ENCODE measurements at regions not wholly inside any gene's neighbourhood (a gene's known extent, or its start where the extent isn't known, plus 50 kb on each side); places are given as distances from the start of the nearest gene placed in this dataset.

DNA sequence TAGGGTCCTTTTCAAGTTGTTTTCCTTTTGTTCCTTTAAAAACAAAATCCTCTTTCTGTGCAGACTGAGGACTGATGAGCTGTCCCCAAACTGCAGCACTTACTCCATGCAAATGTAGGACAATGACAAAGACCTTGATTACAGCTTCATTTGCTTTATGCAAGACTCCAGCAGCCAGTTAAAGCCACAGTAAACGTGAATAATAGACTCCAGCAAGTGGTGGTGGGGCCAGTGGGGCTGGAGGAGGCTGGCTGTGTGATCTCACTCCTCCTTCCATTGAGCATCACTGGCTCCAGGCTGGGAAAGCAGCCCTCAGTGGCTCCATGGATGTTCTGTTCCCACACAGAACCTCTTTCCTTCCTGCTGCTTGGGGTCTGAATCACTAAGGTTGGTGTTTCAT lies 306.0 kb upstream of the CELF4 start:
- no peaks in the 10 kb centered on the region for H3K27me3 ChIP-seq (ENCODE audit: low read length)
- H3K9me3 ChIP-seq (ENCODE audit: low read length) = no peaks in the 10 kb centered on the region
- no peak overlapping the region for H3K9ac ChIP-seq (ENCODE audit: low read length)
- no peaks in the 10 kb centered on the region for H4K20me1 ChIP-seq (ENCODE audit: low read length)
- ChIA-PET CTCF (no interaction called here), POLR2A (ENCODE audit: unreplicated experiment) (no interaction called here)
- ATAC-seq (no peak), DNase-seq (no peak)
- intact Hi-C loops (cut with micrococcal nuclease) = no loop called here
- no peaks in the 10 kb centered on the region for H3K4me1 ChIP-seq (ENCODE audit: insufficient read depth, low read length)
- H3K27ac ChIP-seq (ENCODE audit: low read length) = no peak overlapping the region
- H3K36me3 ChIP-seq (ENCODE audit: low read depth, low read length) = no peaks in the 10 kb centered on the region
- no TSS peak for BruUV-seq (replicated peaks)
- TF ChIP-seq, protein P1, sequence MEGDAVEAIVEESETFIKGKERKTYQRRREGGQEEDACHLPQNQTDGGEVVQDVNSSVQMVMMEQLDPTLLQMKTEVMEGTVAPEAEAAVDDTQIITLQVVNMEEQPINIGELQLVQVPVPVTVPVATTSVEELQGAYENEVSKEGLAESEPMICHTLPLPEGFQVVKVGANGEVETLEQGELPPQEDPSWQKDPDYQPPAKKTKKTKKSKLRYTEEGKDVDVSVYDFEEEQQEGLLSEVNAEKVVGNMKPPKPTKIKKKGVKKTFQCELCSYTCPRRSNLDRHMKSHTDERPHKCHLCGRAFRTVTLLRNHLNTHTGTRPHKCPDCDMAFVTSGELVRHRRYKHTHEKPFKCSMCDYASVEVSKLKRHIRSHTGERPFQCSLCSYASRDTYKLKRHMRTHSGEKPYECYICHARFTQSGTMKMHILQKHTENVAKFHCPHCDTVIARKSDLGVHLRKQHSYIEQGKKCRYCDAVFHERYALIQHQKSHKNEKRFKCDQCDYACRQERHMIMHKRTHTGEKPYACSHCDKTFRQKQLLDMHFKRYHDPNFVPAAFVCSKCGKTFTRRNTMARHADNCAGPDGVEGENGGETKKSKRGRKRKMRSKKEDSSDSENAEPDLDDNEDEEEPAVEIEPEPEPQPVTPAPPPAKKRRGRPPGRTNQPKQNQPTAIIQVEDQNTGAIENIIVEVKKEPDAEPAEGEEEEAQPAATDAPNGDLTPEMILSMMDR (conservative IDR thresholded peaks at IDR 0.05; ENCODE audit: low read depth, low read length) = no peak
- TF ChIP-seq EZH2phosphoT487 (IDR thresholded peaks at IDR 0.05; ENCODE audit: borderline replicate concordance, low read length) = no peak
- TF ChIP-seq EZH2 (IDR thresholded peaks at IDR 0.05; ENCODE audit: low read length, unreplicated experiment) = no peak
- no peaks in the 10 kb centered on the region for H3K79me2 ChIP-seq (ENCODE audit: low read length)
- H3F3A ChIP-seq (ENCODE audit: low read length, unreplicated experiment) = no peaks in the 10 kb centered on the region
- H3K4me2 ChIP-seq (ENCODE audit: low read length) = no peak overlapping the region
- no peak overlapping the region for H2AFZ ChIP-seq (ENCODE audit: low read length)
- H3K9me2 ChIP-seq (replicated peaks; ENCODE audit: low read length) = no peaks in the 10 kb centered on the region
- no peak overlapping the region for H3K4me3 ChIP-seq (ENCODE audit: low read length)

DNA sequence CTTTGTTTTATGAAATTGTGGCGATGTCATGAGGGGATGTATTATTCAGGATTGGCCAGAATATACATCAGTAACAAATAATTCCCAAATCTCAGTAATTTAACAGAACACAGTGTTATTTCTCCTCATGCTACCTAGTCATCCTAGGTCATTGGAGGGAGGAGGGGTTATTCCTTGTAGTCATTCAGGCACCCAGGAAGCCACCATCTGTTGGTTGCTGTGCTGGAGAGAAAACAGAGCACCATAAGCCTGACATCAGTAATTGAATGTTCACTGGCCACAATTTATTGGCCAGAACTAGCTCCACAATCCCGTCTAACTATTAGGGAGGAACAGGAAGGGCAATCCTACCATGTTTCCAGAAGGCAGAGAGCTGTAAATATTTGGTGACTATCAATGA lies 303.5 kb upstream of the CELF4 start:
- no peaks in the 10 kb centered on the region for H3F3A ChIP-seq (ENCODE audit: low read length, unreplicated experiment)
- intact Hi-C loops (cut with micrococcal nuclease) = no loop called here
- no peaks in the 10 kb centered on the region for H3K9me2 ChIP-seq (replicated peaks; ENCODE audit: low read length)
- DNase-seq (no peak), ATAC-seq (no peak)
- no TSS peak for BruUV-seq (replicated peaks)
- TF ChIP-seq EZH2phosphoT487 (IDR thresholded peaks at IDR 0.05; ENCODE audit: borderline replicate concordance, low read length) = no peak
- TF ChIP-seq, protein P1 (conservative IDR thresholded peaks at IDR 0.05; ENCODE audit: low read depth, low read length) = no peak
- TF ChIP-seq EZH2 (IDR thresholded peaks at IDR 0.05; ENCODE audit: low read length, unreplicated experiment) = no peak
- no peaks in the 10 kb centered on the region for H3K9me3 ChIP-seq (ENCODE audit: low read length)
- H3K4me1 ChIP-seq (ENCODE audit: insufficient read depth, low read length) = no peaks in the 10 kb centered on the region
- no peaks in the 10 kb centered on the region for H4K20me1 ChIP-seq (ENCODE audit: low read length)
- ChIA-PET CTCF (no interaction called here), POLR2A (ENCODE audit: unreplicated experiment) (no interaction called here)
- no peak overlapping the region for H3K4me2 ChIP-seq (ENCODE audit: low read length)
- no peak overlapping the region for H2AFZ ChIP-seq (ENCODE audit: low read length)
- no peak overlapping the region for H3K27ac ChIP-seq (ENCODE audit: low read length)
- no peak overlapping the region for H3K9ac ChIP-seq (ENCODE audit: low read length)
- no peaks in the 10 kb centered on the region for H3K79me2 ChIP-seq (ENCODE audit: low read length)
- H3K4me3 ChIP-seq (ENCODE audit: low read length) = no peak overlapping the region
- H3K36me3 ChIP-seq (ENCODE audit: low read depth, low read length) = no peaks in the 10 kb centered on the region
- no peaks in the 10 kb centered on the region for H3K27me3 ChIP-seq (ENCODE audit: low read length)

DNA sequence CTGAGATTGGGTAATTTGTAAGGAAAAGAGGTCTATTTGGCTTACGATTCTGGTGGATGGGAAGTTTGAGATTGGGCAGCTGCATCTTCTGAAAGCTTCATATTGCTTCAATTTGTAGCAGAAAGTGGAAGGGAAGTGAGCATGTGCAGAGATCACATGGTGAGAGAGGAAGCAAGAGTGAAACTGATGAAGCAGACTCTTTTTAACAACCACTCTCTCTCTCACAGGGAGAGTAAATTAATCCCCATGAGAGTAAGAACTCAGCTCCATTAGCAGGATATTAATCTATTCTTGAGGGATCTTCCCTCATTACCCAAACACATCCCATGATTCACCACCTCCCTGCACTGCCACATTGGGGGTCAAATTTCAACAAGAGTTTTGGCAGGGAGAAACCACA lies 298.5 kb upstream of the CELF4 start:
- intact Hi-C loops (cut with micrococcal nuclease) = no loop called here
- H3K4me3 ChIP-seq (ENCODE audit: low read length) = no peak overlapping the region
- ATAC-seq = no peak
- no peak overlapping the region for H2AFZ ChIP-seq (ENCODE audit: low read length)
- H3K27ac ChIP-seq (ENCODE audit: low read length) = no peak overlapping the region
- no peak for DNase-seq
- H3K9ac ChIP-seq (ENCODE audit: low read length) = no peak overlapping the region
- ChIA-PET CTCF (no interaction called here), POLR2A (ENCODE audit: unreplicated experiment) (no interaction called here)
- H3K9me2 ChIP-seq (replicated peaks; ENCODE audit: low read length) = no peaks in the 10 kb centered on the region
- TF ChIP-seq EZH2 (IDR thresholded peaks at IDR 0.05; ENCODE audit: low read length, unreplicated experiment) = no peak
- TF ChIP-seq, protein P1 (conservative IDR thresholded peaks at IDR 0.05; ENCODE audit: low read depth, low read length) = no peak
- no peak for TF ChIP-seq EZH2phosphoT487 (IDR thresholded peaks at IDR 0.05; ENCODE audit: borderline replicate concordance, low read length)
- no TSS peak for BruUV-seq (replicated peaks)
- no peaks in the 10 kb centered on the region for H3K36me3 ChIP-seq (ENCODE audit: low read depth, low read length)
- H3K4me1 ChIP-seq (ENCODE audit: insufficient read depth, low read length) = no peaks in the 10 kb centered on the region
- H3K27me3 ChIP-seq (ENCODE audit: low read length) = no peaks in the 10 kb centered on the region
- H3F3A ChIP-seq (ENCODE audit: low read length, unreplicated experiment) = no peaks in the 10 kb centered on the region
- no peaks in the 10 kb centered on the region for H4K20me1 ChIP-seq (ENCODE audit: low read length)
- H3K4me2 ChIP-seq (ENCODE audit: low read length) = no peak overlapping the region
- H3K79me2 ChIP-seq (ENCODE audit: low read length) = no peaks in the 10 kb centered on the region
- no peaks in the 10 kb centered on the region for H3K9me3 ChIP-seq (ENCODE audit: low read length)
